Inflammatory macrophage (primary cell): ENCODE measurements at regions not wholly inside any gene's neighbourhood (a gene's known extent, or its start where the extent isn't known, plus 50 kb on each side); places are given as distances from the start of the nearest gene placed in this dataset.
"Not testable (repeated sequence)": the region's sequence is repeated elsewhere in the genome, so short reads cannot be mapped to it uniquely, and the experiment has no call there.

ENCODE experiments used
- DNase-seq, 2 donors: peaks; one replicate each; pipeline ENCODE4 v3.0.0-alpha.2; 2020 to 2022

DNA sequence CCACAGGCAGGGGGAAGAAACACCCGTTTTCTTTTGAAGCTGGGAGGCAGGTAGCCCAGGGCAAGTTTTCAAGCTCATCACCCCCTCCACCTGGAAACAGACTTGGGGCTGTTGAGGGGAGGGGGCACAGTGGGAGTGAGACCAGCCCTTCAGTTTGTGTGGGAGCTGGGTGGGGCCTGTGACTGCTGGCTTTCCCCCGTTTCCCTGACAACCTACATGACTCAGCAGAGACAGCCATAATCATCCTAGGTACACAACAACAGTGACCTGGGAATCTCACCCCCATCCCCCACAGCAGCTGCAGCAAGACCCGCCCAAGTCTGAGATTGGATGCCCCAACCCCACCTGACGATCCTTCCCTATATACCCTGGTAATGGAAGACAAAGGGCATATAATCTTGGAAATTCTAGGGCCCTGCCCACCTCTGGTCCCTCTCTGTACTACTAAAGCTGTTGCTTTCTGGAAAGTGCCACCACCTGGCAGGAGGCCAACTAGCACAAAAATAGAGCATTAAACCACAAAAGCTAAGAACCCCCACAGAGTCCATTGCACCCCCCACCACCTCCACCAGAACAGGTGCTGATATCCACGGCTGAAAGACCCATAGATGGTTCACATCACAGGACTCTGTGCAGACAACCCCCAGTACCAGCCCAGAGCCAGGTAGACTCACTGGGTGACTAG lies 422.2 kb upstream of the SGO1 start:
- no peak for DNase-seq

DNA sequence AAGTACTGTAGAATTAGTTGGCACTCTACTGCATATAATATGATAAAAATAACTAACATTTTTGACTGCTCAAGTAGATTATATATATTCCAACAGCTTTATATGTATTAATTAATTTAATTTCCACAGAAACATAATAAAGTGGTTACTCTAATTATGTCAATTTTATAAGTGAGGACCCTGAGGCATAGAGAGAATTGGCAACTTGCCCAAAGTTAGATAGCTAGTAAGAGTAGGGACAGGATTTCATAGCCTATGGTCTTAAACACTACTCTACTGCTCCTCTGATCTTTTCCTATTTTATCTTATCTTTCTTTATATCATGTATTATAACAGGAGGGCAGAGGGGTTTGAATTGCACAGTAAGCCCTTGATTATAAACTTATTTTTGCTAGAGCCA lies 418.7 kb upstream of the SGO1 start:
- no peak for DNase-seq

DNA sequence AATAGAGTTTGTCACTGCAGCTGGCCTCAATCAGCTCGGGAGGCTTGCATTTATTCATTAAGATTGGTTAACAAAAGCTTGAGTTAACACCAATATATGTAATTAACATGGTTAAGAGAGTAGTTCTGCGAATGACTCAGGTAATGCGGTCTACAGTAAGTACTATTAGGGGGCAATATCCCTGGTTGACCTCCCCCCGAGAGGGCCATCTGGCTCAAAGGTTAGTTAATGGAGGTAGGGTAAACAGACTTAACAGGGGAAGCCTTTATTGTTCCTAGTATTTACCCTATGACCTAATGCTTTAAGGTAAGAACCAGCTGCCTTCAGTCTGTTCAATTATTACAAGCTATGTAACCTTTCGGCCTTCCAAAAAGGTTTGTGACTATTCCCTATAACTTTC lies 403.3 kb upstream of the SGO1 start:
- no peak for DNase-seq

DNA sequence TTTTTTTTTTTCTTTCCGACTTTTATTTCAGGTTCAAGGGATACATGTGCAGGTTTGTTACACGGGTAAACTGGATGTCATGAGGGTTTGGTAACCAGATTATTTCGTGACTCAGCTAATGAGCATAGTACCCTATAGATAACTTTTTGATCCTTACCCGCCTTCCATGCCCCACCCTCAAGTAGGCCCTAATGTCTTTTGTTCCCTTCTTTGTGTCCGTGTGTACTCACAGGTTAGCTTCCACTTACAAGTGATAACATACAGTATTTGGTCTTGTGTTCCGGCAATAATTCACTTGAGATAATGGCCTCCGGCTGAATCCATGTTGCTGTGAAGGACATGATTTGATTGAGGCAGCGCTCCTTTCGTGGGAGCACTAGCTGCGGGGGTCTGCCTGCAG lies 402.8 kb upstream of the SGO1 start:
- no peak for DNase-seq

DNA sequence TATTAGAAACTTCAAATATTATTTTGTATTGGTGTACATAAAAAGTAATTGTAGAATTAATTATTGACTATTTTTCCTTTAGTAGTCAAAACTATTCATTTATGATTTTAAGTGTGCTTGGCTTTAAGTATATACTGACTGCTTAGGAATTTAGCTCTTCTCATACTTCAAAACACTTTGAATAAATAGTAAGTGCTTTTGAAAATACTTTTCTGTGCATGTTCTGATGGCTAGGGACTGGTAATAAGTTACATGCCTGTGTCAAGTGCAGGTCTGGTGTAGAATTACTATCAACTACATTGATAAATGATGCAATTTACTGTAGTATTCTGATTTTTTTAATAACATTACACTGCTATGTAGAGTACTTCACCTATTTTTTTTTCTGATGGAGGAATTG lies 397.6 kb upstream of the SGO1 start:
- DNase-seq: no peak

DNA sequence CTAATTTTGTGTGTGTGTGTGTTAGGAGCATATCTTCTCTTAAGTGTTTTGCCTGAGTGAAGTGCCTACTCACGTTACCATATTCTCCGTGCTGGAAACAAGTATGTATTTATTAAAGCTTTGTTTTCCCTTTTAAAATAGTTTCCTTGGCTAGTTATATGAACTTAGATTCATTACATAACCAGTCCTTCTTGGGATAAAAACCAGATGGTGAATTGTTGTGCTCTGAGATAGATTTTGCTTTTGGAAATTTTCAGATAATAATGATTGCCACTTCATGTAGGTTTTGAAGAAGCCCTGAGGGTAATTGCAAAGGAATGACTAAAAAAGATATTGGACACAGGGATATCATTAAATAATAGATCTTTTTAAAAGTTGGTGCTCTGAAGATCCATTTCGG lies 390.2 kb upstream of the SGO1 start:
- no peak for DNase-seq

DNA sequence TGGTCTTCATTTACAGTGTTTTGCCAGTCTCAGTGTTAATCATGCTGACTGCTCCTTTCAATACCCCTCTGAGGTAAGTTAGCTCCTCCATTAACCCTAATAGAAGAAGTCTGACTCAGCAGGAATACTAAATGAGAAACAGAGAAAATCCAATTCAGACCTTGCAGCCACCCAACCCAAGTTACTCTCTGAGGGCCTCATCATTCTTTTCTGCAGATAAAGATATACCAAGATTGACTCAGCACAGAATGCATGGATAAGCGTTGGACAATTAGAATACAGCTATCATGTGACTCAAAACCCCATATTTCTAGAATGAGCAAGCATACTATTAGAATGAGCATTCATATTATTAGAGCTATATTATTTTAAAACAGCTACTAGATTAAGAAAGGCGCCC lies 389.1 kb upstream of the SGO1 start:
- DNase-seq: no peak

DNA sequence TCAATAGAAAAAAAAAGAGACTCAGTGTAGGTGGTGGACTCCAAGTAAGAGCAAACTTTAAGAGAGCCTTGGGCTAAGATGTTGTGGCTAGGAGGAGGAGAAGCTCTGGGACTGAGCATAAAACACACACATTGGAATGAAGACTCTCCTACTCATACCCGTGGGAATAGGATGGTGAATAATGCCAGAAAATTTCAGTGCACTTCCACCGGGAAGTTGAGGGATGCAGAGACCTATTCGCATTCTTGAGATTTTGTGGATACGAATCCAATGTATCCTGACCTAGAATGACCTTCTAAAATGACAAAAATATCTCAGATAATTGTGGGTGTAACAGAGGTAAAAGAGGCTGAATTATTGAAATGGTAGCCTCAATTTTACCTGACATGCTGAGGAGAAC lies 388.7 kb upstream of the SGO1 start:
- no peak for DNase-seq

DNA sequence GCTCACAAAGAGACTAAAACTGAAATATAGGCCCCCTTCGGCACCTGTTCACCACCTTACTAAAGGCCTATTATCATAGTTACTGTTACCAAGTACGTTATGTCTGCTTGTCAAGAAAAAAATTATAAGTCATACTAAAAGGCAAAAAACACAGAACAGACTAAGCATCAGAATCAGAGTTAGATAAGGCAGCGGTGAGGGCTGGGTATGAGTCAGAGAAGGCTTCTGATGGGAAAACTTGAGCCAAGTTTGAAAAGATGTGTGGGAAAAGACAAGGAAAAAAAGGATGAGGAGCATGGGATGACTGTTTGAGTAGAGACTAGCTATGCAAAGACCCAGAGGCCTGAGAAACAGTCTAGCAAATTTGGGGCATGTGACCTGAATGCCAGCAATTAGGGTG lies 387.2 kb upstream of the SGO1 start:
- no peak for DNase-seq

DNA sequence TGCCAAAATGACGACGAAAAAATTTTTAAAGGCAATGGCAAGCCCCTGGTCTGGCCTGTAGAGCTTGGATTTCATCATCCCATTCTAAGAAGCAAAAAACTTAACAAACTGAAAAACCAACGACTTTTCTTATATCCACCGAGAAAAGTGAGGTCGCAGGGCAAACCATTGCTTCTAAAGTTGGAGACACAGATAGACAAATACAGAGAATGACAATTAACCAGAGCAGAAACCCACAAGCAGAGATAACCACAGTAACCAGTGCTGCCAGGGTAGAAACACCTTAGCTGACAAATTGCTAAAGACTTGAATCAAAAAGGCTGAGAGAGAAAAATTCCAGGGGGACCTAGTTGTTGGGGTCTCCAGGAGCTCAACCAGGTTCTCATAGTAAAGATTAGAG lies 386.5 kb upstream of the SGO1 start:
- DNase-seq: no peak

DNA sequence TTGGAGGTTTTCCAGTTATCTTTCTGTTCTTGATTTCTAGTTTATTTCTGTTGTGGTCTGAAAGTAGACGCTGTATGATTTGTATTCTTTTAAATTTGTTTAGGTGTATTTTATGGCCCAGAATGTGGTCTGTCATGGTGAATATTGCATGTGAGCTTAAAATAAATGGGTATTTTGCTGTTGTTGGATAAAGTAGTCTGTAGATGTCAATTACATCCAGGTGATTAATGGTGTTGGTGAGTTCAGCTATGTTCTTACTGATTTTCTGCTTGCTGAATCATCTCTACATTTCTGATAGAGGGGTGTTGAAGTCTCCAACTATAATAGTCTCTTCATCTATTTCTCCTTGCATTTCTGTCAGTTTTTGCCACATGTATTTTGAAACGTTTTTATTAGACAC lies 383.3 kb upstream of the SGO1 start:
- DNase-seq: no peak

DNA sequence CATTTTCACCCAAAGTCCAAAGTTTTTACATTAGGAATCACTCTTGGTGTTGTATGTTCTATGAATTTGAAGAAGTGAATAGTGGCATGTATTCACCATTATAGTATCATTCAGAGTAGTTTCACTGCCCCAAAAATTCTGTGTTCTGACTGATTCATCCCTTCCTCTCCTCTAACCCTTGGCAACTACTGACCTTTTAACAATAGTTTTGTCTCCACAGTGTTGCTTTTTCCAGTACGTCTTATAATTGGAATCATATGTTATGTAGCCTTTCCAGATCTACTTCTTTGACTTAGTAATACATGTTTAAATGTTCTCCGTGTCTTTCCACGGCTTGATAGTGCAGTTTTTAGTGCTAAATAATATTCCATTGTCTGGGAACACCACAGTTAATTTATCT lies 379.0 kb upstream of the SGO1 start:
- no peak for DNase-seq

DNA sequence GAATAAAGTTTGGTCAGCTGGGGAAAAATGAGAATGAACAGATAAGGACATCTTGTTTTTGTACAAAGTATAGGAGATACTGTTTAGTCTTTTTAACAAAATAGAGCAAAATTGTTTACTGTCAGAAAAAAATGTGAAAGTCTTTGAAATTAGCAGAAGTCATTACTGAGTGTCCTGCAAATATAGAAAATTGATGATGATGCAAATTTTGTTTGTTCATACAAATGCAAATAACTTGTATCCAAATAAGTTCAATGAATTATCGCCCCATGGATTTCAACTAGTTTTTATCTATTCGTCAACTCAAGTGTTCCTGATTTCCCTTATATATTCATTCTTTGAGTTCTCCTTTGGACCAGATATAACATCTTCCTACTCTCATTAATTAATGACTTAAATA lies 378.0 kb upstream of the SGO1 start:
- DNase-seq: no peak

DNA sequence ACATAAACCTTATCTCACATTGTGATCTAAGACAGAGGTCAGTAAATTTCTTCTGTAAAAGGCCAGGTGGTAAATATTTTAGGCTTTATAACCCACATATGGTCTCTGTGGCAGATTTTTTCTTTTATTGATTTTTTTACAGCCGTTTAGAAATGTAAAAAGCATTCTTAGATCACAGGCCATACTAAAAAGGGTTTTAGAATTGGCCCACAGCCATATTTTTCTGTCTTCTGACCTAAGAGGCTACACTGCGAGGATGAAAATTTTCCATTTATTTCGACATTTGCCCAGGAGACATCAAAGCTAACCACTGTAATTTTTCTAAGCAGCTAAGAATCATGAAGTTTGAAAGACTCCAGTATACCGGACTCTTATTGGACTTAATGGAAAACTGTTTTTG lies 377.2 kb upstream of the SGO1 start:
- DNase-seq: no peak

DNA sequence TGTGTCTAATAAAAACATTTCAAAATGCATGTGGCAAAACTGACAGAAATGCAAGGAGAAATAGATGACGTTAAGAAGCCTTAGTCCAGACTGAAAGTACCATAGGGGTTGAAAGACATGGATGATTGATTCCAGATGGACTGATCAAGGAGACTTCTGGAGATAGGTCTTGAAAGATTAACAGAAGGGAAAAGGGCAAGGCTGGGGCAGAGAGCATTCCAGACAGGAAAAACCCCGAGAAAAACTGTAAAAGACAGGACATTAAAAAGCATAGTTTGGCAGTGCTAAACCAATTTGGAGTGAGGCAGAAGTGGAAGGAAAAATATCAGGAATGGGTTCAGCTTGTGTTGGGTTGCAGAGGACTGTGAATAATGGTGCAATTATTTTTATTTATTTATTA lies 375.2 kb upstream of the SGO1 start:
- no peak for DNase-seq

DNA sequence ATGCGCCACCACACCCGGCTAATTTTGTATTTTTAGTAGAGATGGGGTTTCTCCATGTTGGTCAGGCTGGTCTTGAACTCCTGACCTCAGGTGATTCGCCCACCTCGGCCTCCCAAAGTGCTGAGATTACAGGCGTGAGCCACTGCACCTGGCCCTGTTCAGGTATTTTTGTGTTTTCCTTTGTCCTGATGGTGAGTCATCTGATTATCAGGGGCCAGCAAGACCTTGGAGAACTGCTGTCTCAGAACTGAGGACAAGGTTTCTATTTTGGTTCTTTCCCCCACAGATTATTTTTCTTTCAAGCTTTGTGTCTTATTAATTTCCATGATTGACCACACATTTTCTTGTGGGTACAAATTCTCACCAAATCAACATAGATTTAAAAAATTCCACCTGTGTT lies 374.4 kb upstream of the SGO1 start:
- DNase-seq: not testable (repeated sequence)

DNA sequence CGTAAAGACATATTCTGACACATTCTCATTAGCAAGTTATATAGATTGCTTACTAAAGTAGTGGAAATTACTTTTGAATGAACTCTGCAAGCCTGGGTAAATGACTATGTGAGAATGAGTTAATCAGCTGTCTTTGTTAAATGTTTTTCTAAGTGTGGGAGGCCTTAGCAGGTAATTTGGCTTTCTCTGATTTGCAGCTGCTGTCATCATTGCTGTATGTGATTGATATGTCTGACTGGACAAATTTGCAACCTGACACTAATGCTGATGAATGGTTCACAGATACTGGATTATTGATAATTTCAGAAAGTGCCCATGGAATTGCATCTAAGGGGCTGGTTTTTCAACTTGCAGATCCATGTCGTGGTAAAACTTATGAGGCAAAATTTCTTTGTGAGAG lies 372.2 kb upstream of the SGO1 start:
- DNase-seq: no peak

DNA sequence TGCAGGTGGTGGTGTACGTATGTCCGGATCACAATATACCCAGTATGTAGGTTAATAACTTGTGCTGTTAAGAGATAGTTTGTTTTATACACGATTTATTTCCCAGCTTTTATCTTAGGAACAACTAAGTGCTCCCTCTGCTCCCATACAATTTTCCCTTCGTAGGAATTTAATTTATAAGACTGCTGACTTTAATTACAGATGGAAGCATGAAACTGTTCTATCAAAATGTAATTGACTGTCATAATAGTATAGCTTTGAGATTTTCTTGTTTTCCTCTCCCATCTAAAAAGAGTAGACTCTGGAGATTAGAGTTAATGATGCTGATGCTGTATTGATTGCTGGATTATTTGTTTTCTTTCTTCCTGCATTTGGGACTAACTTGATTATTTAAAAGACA lies 370.7 kb upstream of the SGO1 start:
- DNase-seq: no peak

DNA sequence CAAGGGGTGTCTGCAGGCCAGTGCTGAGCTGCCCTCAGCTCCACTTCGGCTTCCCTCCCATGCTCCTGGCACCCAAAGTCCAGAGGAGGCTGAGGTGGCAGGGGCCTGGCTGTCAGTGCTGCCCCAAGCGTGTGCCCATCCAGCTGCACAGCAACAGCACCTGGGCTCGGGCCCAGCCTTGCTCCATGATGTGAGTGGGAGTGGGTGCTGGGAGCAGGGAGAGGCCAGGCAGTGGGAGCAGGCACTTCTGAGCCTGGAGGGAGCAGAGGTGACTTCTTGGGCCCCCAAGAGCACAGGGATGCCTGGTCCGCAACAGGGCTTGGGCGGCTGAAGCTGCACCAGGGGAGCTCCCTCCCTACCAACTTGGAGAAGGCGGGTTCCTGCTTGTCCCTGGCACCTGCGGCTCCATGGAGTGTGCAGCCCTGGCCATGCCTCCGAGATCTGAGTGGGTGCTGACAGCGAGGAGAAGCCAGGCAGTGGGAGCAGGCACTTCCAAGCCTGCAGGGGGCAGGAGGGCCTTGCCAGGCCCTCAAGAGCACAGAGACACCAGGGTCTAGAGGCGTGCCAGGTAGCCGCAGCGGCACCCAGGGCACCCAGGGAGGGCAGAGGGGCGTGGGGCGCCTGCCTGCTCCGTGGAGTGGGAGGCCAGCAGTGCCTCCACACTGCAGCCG lies 366.7 kb upstream of the SGO1 start:
- no peak for DNase-seq

DNA sequence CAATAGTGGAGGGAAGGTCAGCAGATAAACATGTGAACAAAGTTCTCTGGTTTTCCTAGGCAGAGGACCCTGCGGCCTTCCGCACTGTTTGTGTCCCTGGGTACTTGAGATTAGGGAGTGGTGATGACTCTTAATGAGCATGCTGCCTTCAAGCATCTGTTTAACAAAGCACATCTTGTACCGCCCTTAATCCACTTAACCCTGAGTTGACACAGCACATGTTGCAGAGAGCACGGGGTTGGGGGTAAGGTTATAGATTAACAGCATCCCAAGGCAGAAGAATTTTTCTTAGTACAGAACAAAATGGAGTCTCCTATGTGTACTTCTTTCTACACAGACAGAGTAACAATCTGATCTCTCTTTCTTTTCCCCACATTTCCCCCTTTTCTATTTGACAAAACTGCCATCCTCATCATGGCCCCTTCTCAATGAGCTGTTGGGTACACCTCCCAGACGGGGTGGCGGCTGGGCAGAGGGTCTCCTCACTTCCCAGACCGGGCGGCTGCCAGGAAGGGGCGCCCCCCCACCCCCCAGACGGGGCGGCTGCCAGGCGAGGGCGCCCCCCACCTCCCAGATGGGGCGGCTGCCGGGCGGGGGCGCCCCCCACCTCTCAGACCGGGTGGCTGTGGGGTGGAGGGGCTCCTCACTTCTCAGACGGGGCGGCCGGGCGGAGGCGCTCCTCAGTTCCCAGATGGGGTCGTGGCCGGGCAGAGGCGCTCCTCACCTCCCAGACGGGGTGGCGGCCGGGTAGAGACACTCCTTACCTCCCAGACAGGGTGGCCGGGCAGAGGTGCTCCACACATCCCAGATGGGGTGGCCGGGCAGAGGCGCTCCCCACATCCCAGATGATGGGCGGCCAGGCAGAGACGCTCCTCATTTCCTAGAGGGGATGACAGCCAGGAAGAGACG lies 361.6 kb upstream of the SGO1 start:
- DNase-seq: not testable (repeated sequence)

DNA sequence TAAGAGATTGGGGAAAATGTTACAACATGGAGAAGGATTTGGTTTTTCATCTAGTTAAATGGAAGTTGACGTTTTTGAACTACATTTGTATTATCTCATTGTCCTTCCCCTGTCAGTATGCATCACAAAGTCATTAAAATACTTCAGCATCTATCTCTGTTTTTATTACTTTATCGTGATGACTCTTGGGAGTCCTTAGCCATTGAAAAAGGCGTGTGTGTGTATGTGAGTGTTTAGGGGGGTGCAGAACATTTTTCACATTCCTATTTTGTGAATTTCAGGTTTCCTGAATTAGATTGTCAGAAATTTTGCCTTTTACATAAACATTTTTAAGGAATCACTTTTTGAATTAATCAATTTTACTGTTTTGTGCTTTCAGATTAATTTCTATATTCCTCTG lies 360.6 kb upstream of the SGO1 start:
- no peak for DNase-seq

DNA sequence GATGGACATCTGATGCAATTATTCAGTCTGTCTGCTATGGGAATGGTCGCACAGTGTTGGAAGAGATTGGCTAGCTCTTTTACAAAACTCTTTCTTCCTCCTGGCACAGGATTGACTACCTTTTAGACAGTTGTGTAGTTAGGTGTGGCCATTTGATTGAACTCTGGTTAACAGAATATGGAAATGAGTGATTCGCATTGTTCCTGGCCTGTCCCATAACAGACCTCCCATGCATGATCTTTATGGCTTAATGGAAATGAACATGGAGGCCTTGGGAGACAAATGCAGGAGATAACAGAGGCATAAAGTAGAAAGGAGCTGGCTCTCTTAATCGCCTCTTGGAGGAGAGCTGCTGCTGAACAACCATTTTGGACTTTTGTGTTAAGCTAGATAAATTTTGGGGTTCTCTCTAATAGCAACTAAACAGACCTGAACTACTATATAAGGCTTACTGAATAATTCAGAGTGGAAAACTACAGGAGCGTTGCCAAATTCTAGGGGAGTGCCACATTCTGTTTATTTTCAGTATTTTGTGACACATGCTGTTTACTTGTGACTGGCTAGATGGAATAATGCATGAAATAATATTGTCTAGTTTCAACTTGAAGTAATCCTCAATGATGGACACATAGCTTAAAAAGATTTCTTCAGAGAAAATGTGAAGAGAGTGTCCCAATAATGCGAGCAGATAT lies 357.7 kb upstream of the SGO1 start:
- no peak for DNase-seq

DNA sequence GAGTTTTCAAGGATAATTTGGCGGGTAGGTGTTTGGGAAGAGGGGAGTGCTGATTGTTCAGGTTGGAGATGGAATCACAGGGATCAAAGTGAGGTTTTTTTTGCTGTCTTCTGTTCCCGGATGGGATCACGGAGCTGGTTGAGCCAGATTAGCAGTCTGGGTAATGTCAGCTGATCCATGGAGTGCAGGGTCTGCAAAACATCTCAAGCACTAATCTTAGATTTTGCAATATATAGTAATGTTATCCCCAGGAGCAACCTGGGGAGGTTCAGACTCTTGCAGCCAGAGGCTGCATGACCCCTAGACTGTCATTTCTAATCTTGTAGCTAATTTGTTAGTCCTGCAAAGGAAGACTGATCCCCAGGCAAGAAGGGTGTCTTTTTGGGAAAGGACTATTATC lies 354.1 kb upstream of the SGO1 start:
- DNase-seq: no peak
